MCF 10A (cell line): ENCODE measurements at regions not wholly inside any gene's neighbourhood (a gene's known extent, or its start where the extent isn't known, plus 50 kb on each side); places are given as distances from the start of the nearest gene placed in this dataset.
A peak's percentile ranks its signal among the peaks of the same experiment; 100 is the strongest.
"Not testable (repeated sequence)": the region's sequence is repeated elsewhere in the genome, so short reads cannot be mapped to it uniquely, and the experiment has no call there.

Source experiments
- BruUV-seq: library from RNA; stranded (reverse); fragments of 400-500 nt; replicated peaks from 2 replicates; lab custom pipeline; 2021; lab: Mats Ljungman, UMichigan
- CTCF ChIA-PET: fragments of 300-600 bp; sonication (Branson Sonifier 250); formaldehyde crosslinking; extraction: SDS; loops from one replicate; lab custom pipeline; 2021; ENCODE audit warnings: antibody characterized with exemption, inconsistent platforms; lab: Yijun Ruan, JAX
- POLR2A ChIA-PET: fragments of 300-600, 350-650 bp; sonication (Branson Sonifier 250); formaldehyde crosslinking; extraction: SDS; loops from one replicate; lab custom pipeline; 2020; ENCODE audit warnings: antibody characterized with exemption, inconsistent platforms; lab: Yijun Ruan, JAX
- DNase-seq: peaks from one replicate; pipeline ENCODE4 v3.0.0-alpha.2; 2018; ENCODE audit not compliant: unreplicated experiment
- H3K27ac Mint-ChIP-seq: one replicate; pipeline ENCODE4 v1.8.0; 2022; ENCODE audit warnings: mild to moderate bottlenecking, low read depth, mixed read lengths; ENCODE audit not compliant: unreplicated experiment
- H3K27me3 Mint-ChIP-seq: one replicate; pipeline ENCODE4 v1.8.0; 2022; ENCODE audit warnings: mixed read lengths; ENCODE audit not compliant: insufficient read depth, unreplicated experiment
- H3K36me3 Mint-ChIP-seq: one replicate; pipeline ENCODE4 v1.8.0; 2022; ENCODE audit warnings: mild to moderate bottlenecking, moderate library complexity, mixed read lengths; ENCODE audit not compliant: insufficient read depth, unreplicated experiment
- H3K4me1 Mint-ChIP-seq: one replicate; pipeline ENCODE4 v1.8.0; 2022; ENCODE audit warnings: mixed read lengths; ENCODE audit not compliant: insufficient read depth, unreplicated experiment
- H3K4me3 Mint-ChIP-seq: one replicate; pipeline ENCODE4 v1.8.0; 2022; ENCODE audit warnings: mild to moderate bottlenecking, moderate library complexity, mixed read lengths; ENCODE audit not compliant: unreplicated experiment
- H3K9me3 Mint-ChIP-seq: one replicate; pipeline ENCODE4 v1.8.0; 2022; ENCODE audit warnings: mixed read lengths; ENCODE audit not compliant: unreplicated experiment
- intact Hi-C: fragments of 100-400 bp; cut with micrococcal nuclease; formaldehyde crosslinking; loops from 2 replicates; pipeline ENCODE4 v1.14.1; 2022
- TF ChIP-seq, protein P1 (sequence below): fragments of 200-600 bp; IDR thresholded peaks from one replicate; pipeline ENCODE4 v1.8.0; 2022; ENCODE audit warnings: antibody characterized with exemption, mild to moderate bottlenecking; ENCODE audit not compliant: unreplicated experiment

DNA sequence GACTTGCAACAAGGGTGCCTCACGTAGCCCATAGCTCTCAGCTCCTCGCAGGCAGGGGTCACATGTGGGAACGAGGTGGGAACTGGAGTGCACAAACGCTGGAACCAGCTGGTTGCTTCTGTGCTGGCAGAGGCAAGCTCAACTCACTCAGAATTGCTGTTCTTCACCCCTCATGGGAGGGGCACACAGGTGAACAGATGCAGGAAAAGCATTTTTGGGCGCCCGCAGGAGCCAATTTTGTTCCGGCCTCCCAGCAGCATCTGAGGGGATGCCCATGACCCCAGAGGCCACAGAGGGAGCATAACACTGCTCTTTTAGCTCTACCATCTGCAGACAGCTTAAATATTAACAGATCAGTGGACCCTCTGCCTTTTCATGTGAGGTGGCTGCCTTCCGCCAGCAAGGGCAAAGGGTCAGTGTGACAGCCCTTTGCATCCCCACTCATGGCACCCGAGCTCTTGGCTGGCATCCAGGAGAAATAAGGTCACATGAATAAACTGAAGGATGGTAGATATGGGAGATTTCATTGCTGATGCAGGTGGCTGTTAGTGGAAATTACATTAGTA is 196.2 kb downstream of the SLCO4C1 start:
- Mint-ChIP-seq H3K36me3 (no peaks in the 10 kb centered on the region), H3K4me3 (no peak overlapping the region), H3K27ac (no peak overlapping the region), H3K27me3 (no peaks in the 10 kb centered on the region), H3K4me1 (peaks cover 6% of the 10 kb centered on the region), H3K9me3 (no peaks in the 10 kb centered on the region)
- CTCF ChIA-PET, result interaction anchor here (0.9 to 1.0 kb wide), 2 partner anchors 10 to 53 kb away, joined by 3 to 4 read pairs; no protein-coding TSS in a partner anchor
- no TSS peak for BruUV-seq
- no peak for DNase-seq
- intact Hi-C loops, result no loop called here
- TF ChIP-seq, protein P1, sequence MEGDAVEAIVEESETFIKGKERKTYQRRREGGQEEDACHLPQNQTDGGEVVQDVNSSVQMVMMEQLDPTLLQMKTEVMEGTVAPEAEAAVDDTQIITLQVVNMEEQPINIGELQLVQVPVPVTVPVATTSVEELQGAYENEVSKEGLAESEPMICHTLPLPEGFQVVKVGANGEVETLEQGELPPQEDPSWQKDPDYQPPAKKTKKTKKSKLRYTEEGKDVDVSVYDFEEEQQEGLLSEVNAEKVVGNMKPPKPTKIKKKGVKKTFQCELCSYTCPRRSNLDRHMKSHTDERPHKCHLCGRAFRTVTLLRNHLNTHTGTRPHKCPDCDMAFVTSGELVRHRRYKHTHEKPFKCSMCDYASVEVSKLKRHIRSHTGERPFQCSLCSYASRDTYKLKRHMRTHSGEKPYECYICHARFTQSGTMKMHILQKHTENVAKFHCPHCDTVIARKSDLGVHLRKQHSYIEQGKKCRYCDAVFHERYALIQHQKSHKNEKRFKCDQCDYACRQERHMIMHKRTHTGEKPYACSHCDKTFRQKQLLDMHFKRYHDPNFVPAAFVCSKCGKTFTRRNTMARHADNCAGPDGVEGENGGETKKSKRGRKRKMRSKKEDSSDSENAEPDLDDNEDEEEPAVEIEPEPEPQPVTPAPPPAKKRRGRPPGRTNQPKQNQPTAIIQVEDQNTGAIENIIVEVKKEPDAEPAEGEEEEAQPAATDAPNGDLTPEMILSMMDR, result no peak
- POLR2A ChIA-PET, result no interaction called here

DNA sequence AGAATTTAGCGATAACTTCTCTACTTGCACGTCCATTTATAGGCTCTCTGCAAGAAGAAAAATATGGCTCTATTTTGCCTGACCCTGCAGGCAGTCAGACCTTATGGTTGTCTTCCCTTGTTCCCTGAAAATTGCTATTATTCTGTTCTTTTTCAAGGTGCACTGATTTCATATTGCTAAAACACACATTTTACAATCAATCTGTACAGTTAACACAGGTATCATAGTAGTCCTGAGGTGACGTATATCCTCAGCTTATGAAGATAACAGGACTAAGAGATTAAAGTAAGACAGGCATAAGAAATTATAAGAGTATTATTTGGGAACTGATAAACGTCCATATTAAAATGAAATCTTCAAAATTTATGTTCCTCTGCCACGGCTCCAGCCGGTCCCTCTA is 197.0 kb downstream of the SLCO4C1 start:
- not testable (repeated sequence) for H3K4me1 Mint-ChIP-seq, H3K27me3 Mint-ChIP-seq

DNA sequence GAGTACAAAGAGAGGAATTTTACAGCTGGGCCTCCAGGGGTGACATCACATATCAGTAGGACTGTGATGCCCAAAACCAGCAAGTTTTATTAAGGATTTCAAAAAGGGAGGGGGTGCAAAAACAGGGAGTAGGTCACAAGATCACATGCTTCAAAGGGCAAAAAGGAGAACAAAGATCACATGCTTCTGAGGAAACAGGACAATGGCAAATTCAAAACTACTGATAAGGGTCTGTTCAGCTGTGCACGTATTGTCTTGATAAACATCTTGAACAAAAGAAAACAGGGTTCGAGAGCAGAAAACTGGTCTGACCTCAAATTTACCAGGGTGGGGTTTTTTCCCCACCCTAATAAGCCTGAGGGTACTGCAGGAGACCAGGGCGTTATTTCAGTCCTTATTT is 197.5 kb downstream of the SLCO4C1 start:
- H3K4me3 Mint-ChIP-seq, DNase-seq, H3K36me3 Mint-ChIP-seq, BruUV-seq, H3K27me3 Mint-ChIP-seq, H3K27ac Mint-ChIP-seq, intact Hi-C loops, POLR2A ChIA-PET, H3K4me1 Mint-ChIP-seq, H3K9me3 Mint-ChIP-seq: not testable (repeated sequence)
- CTCF ChIA-PET, result interaction anchor here (0.6 to 0.7 kb wide), 2 partner anchors 61 to 157 kb away, joined by 3 to 4 read pairs; no protein-coding TSS in a partner anchor

More for the DNA sequence above, 197.0 kb downstream of the SLCO4C1 start:
- H3K4me3 Mint-ChIP-seq, BruUV-seq, H3K27ac Mint-ChIP-seq, H3K9me3 Mint-ChIP-seq, POLR2A ChIA-PET, intact Hi-C loops, H3K36me3 Mint-ChIP-seq, DNase-seq: not testable (repeated sequence)
- CTCF ChIA-PET, result interaction anchor here (0.6 to 1.0 kb wide), 2 partner anchors 53 to 61 kb away, joined by 3 to 4 read pairs; no protein-coding TSS in a partner anchor

DNA sequence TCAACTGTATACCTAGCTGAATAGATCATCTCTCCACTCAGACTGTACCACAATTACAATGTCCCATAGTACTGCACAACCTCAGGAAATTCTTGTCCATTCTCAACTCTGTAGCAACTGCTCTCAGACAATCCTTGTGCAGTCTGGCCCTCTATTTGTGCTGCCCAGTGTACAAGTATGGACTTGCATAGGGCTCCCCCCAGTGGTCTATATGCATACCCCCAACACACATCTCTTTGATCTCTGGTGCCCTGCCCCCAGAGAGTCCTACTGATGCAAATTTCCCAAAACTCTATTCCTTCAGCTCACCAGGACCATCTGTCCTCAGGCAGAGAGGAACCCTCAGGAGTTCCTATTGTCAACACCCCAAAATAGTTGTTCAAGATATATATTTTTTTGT is 205.3 kb downstream of the SLCO4C1 start:
- CTCF ChIA-PET, result interaction anchor here (1.1 to 1.6 kb wide), 2 partner anchors 61 to 148 kb away, joined by 4 read pairs; no protein-coding TSS in a partner anchor

DNA sequence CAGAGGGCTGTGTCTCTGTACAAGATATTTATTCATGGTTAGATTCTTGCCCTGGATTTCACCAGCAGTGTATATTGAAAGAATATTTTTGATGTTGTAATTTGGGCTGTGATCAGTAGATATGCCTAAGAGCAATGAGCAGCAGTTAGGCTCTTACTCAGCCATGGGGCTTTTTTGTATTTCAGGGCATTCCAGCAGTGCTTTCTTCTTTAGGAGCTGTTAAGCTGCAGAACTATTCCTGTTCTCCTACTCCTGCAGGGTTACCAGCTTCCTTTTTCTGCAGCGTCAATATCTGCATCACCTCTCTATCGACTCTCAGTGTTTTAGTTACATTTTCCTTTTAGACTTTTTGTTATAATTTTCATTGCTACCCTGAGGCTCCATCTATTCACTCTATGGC is 206.2 kb downstream of the SLCO4C1 start:
- intact Hi-C loops, result no loop called here
- no peak overlapping the region for H3K27ac Mint-ChIP-seq
- H3K4me3 Mint-ChIP-seq, result no peak overlapping the region
- DNase-seq, result no peak
- peaks cover 5% of the 10 kb centered on the region for H3K4me1 Mint-ChIP-seq
- ChIA-PET CTCF (interaction anchor here (0.6 kb wide), 1 partner anchor 163 kb away, joined by 3 read pairs; no protein-coding TSS in a partner anchor), POLR2A (interaction anchor here (0.6 kb wide), 1 partner anchor 77 kb away, joined by 3 read pairs; no protein-coding TSS in a partner anchor)
- no TSS peak for BruUV-seq
- H3K9me3 Mint-ChIP-seq, result no peaks in the 10 kb centered on the region
- H3K36me3 Mint-ChIP-seq, result no peaks in the 10 kb centered on the region
- TF ChIP-seq, protein P1, result no peak
- no peaks in the 10 kb centered on the region for H3K27me3 Mint-ChIP-seq

More for the DNA sequence above, 205.3 kb downstream of the SLCO4C1 start:
- H3K36me3 Mint-ChIP-seq, result no peaks in the 10 kb centered on the region
- TF ChIP-seq, protein P1, result no peak
- peak; percentile 30 for DNase-seq
- no peaks in the 10 kb centered on the region for H3K9me3 Mint-ChIP-seq
- H3K27me3 Mint-ChIP-seq, result no peaks in the 10 kb centered on the region
- H3K4me1 Mint-ChIP-seq, result no peaks in the 10 kb centered on the region
- BruUV-seq, result no TSS peak
- POLR2A ChIA-PET, result interaction anchor here (0.7 kb wide), 1 partner anchor 15 kb away, joined by 3 read pairs; no protein-coding TSS in a partner anchor
- H3K27ac Mint-ChIP-seq, result no peak overlapping the region
- H3K4me3 Mint-ChIP-seq, result no peak overlapping the region
- intact Hi-C loops, result no loop called here
